ENCODE measurements at regions not wholly inside any gene's neighbourhood (a gene's known extent, or its start where the extent isn't known, plus 50 kb on each side); places are given as distances from the start of the nearest gene placed in this dataset.

- DNase-seq (ENCODE audit: low read depth, low spot score), result no peak
Measured at GRCh38 chr1:166485620-166486019, 318.8 kb upstream of the FAM78B start.

GRCh38 chr1:166488327-166488726 lies 321.5 kb upstream of the FAM78B start:
- Histone ChIP-seq H3K4me1 (ENCODE audit: control insufficient read depth in 1 of 2, insufficient read depth in 2 of 2, low read length in 2 of 2) (peaks cover 4 to 14% of the 10 kb centered on the region in 2 experiments; a peak in 3 of 4 replicates), H3K9me2 (ENCODE audit: insufficient read depth) (no peaks in the 10 kb centered on the region), H4K20me1 (ENCODE audit: insufficient read depth) (no peaks in the 10 kb centered on the region), H3K79me2 (ENCODE audit: insufficient read depth, low read length) (no peaks in the 10 kb centered on the region), H3K27ac (ENCODE audit: low read depth, low read length) (no peak overlapping the region), H3K9ac (ENCODE audit: low read length) (no peak overlapping the region), H2AFZ (ENCODE audit: low read depth, low read length, poor library complexity, severe bottlenecking) (no peak overlapping the region), H3K27me3 (ENCODE audit: insufficient read depth, low read length) (no peaks in the 10 kb centered on the region), H3K4me2 (ENCODE audit: low read length) (no peak overlapping the region), H3K9me3 (ENCODE audit: control insufficient read depth in 1 of 2, insufficient read depth in 1 of 2, low read depth in 1 of 2, low read length in 2 of 2) (no peaks in the 10 kb centered on the region), H3K36me3 (ENCODE audit: control insufficient read depth in 1 of 2, insufficient read depth in 2 of 2, low read length in 2 of 2) (no peaks in the 10 kb centered on the region), H3K4me3 (replicated peaks in 1 of 2; ENCODE audit: low read depth in 1 of 2, low read length in 2 of 2) (no peak overlapping the region)
- ChIA-PET POLR2A (no interaction called here), RAD21 (ENCODE audit: low non-redundant PET in 1 of 2, low total read pairs in 2 of 2, uncharacterized antibody in 2 of 2, unreplicated experiment in 2 of 2) (no interaction called here), CTCF (interaction anchor here (5.2 kb wide), 1 partner anchor 9 kb away, joined by 37 read pairs; no protein-coding TSS in a partner anchor)
- no peak for TF ChIP-seq EZH2phosphoT487 (IDR thresholded peaks at IDR 0.05; ENCODE audit: borderline replicate concordance)
- no peak for TF ChIP-seq ZBTB33 (IDR thresholded peaks at IDR 0.05; ENCODE audit: extremely low read depth, insufficient replicate concordance, low read length)
- TF ChIP-seq FOSL1 (IDR thresholded peaks at IDR 0.05; ENCODE audit: low read depth), result no peak
- TF ChIP-seq EGR1 (IDR thresholded peaks at IDR 0.05; ENCODE audit: low read depth), result no peak
- TF ChIP-seq EZH2 (IDR thresholded peaks at IDR 0.05), result no peak
- no peak for TF ChIP-seq SIN3A (IDR thresholded peaks at IDR 0.05; ENCODE audit: low read depth)
- ATAC-seq (no peak), DNase-seq (ENCODE audit: low read depth, low spot score) (no peak)
- intact Hi-C loops (cut with micrococcal nuclease), result no loop called here
- BruUV-seq (replicated peaks), result no TSS peak

More at GRCh38 chr1:166485620-166486019, 318.8 kb upstream of the FAM78B start:
- Histone ChIP-seq H2AFZ (ENCODE audit: low read depth, low read length, poor library complexity, severe bottlenecking) (no peak overlapping the region), H4K20me1 (ENCODE audit: insufficient read depth) (no peaks in the 10 kb centered on the region), H3K27me3 (ENCODE audit: insufficient read depth, low read length) (0 out of 2 replicates have a peak, but pooled peaks cover 6% of the 10 kb centered on the region), H3K4me2 (ENCODE audit: low read length) (no peak overlapping the region), H3K79me2 (ENCODE audit: insufficient read depth, low read length) (no peaks in the 10 kb centered on the region), H3K36me3 (ENCODE audit: control insufficient read depth in 1 of 2, insufficient read depth in 2 of 2, low read length in 2 of 2) (no peaks in the 10 kb centered on the region), H3K9me2 (ENCODE audit: insufficient read depth) (no peaks in the 10 kb centered on the region), H3K27ac (ENCODE audit: low read depth, low read length) (no peak overlapping the region), H3K9ac (ENCODE audit: low read length) (no peak overlapping the region), H3K4me3 (replicated peaks in 1 of 2; ENCODE audit: low read depth in 1 of 2, low read length in 2 of 2) (no peak overlapping the region), H3K9me3 (ENCODE audit: control insufficient read depth in 1 of 2, insufficient read depth in 1 of 2, low read depth in 1 of 2, low read length in 2 of 2) (no peaks in the 10 kb centered on the region), H3K4me1 (ENCODE audit: control insufficient read depth in 1 of 2, insufficient read depth in 2 of 2, low read length in 2 of 2) (peaks cover 4 to 13% of the 10 kb centered on the region in 2 experiments; a peak in 3 of 4 replicates)
- POLR2A ChIA-PET, result no interaction called here
- no peak for TF ChIP-seq POLR2AphosphoS5 (IDR thresholded peaks at IDR 0.05; ENCODE audit: low read depth, low read length)
- no peak for TF ChIP-seq YY1 (IDR thresholded peaks at IDR 0.05; ENCODE audit: extremely low read depth, insufficient replicate concordance, low read depth, low read length)
- no peak for TF ChIP-seq RAD21 (IDR thresholded peaks at IDR 0.05; ENCODE audit: low read depth)
- TF ChIP-seq ZBTB33 (IDR thresholded peaks at IDR 0.05; ENCODE audit: extremely low read depth, insufficient replicate concordance, low read length), result no peak
- TF ChIP-seq SRF (IDR thresholded peaks at IDR 0.05; ENCODE audit: low read depth), result no peak
- TF ChIP-seq ELF1 (IDR thresholded peaks at IDR 0.05; ENCODE audit: borderline replicate concordance, low read depth), result no peak
- BruUV-seq (replicated peaks), result no TSS peak
- CTCF ChIA-PET, result no interaction called here
- no peak for ATAC-seq
- RAD21 ChIA-PET (ENCODE audit: low non-redundant PET in 1 of 2, low total read pairs in 2 of 2, uncharacterized antibody in 2 of 2, unreplicated experiment in 2 of 2), result no interaction called here
- intact Hi-C loops (cut with micrococcal nuclease), result no loop called here
